BJ (cell line): ENCODE measurements at regions not wholly inside any gene's neighbourhood (a gene's known extent, or its start where the extent isn't known, plus 50 kb on each side); places are given as distances from the start of the nearest gene placed in this dataset.

Experiments
- CTCF ChIA-PET: fragments of 350-600 bp; formaldehyde crosslinking; extraction: SDS; loops from one replicate; lab custom pipeline; 2021; ENCODE audit warnings: antibody characterized with exemption, inconsistent platforms; lab: Yijun Ruan, JAX
- POLR2A ChIA-PET: fragments of 300-600 bp; sonication (Branson Sonifier 250); formaldehyde crosslinking; extraction: SDS; loops from one replicate; lab custom pipeline; 2021; ENCODE audit warnings: antibody characterized with exemption; lab: Charles Lee
- DNase-seq: peaks from one replicate; pipeline ENCODE4 v3.0.0-alpha.2; 2011; ENCODE audit warnings: low read depth
- H3K27me3 ChIP-seq: 2 replicates; pipeline ENCODE4 v1.6.0; 2011; ENCODE audit warnings: low read length; ENCODE audit not compliant: control insufficient read depth, insufficient read depth
- H3K36me3 ChIP-seq: 2 replicates; pipeline ENCODE4 v1.5.1; 2011; ENCODE audit warnings: low read length; ENCODE audit not compliant: control insufficient read depth, insufficient read depth
- H3K4me3 ChIP-seq: 2 replicates; pipeline ENCODE4 v1.5.1; 2011; ENCODE audit warnings: low read depth, mild to moderate bottlenecking, control low read depth, low read length
- CTCF ChIP-seq: IDR thresholded peaks from 2 replicates; pipeline ENCODE4 v1.5.1; 2011; ENCODE audit warnings: low read depth, mild to moderate bottlenecking, control low read depth, inconsistent platforms, low read length, moderate library complexity; ENCODE audit not compliant: insufficient read depth

GRCh38 chr4:184892999-184893398, 67.2 kb upstream of the ACSL1 start:
- DNase-seq: no peak
- H3K36me3 ChIP-seq: no peaks in the 10 kb centered on the region
- H3K27me3 ChIP-seq: no peaks in the 10 kb centered on the region; the same call in 1 of the 2 replicates
- ChIA-PET CTCF (no interaction called here), POLR2A (no interaction called here)
- no peak for TF ChIP-seq CTCF
- H3K4me3 ChIP-seq: no peak overlapping the region

GRCh38 chr4:184893801-184894571, 68.2 kb upstream of the ACSL1 start:
- Histone ChIP-seq H3K4me3 (no peak overlapping the region), H3K36me3 (no peaks in the 10 kb centered on the region), H3K27me3 (no peaks in the 10 kb centered on the region; the same call in 1 of the 2 replicates)
- DNase-seq: no peak
- CTCF ChIA-PET: no interaction called here
- POLR2A ChIA-PET: no interaction called here
- no peak for TF ChIP-seq CTCF

GRCh38 chr4:184895012-184895695, 69.4 kb upstream of the ACSL1 start:
- TF ChIP-seq CTCF: no peak
- CTCF ChIA-PET: no interaction called here
- Histone ChIP-seq H3K36me3 (no peaks in the 10 kb centered on the region), H3K27me3 (no peaks in the 10 kb centered on the region; the same call in 1 of the 2 replicates), H3K4me3 (no peak overlapping the region)
- POLR2A ChIA-PET: no interaction called here
- DNase-seq: no peak

GRCh38 chr4:184896868-184897715, 71.3 kb upstream of the ACSL1 start:
- ChIA-PET POLR2A (interaction anchor here (0.6 kb wide), 1 partner anchor 206 kb away, joined by 4 read pairs; no protein-coding TSS in a partner anchor), CTCF (interaction anchor here (0.5 to 0.8 kb wide), 2 partner anchors 9 to 73 kb away, joined by 3 to 4 read pairs; no protein-coding TSS in a partner anchor)
- H3K36me3 ChIP-seq: no peaks in the 10 kb centered on the region
- no peak for TF ChIP-seq CTCF
- H3K27me3 ChIP-seq: no peaks in the 10 kb centered on the region; the same call in 1 of the 2 replicates
- no peak overlapping the region for H3K4me3 ChIP-seq
- no peak for DNase-seq

- CTCF ChIA-PET: interaction anchor here (0.8 kb wide), 1 partner anchor 8 kb away, joined by 3 read pairs; no protein-coding TSS in a partner anchor
- DNase-seq: no peak
- POLR2A ChIA-PET: interaction anchor here (0.6 kb wide), 1 partner anchor 205 kb away, joined by 4 read pairs; no protein-coding TSS in a partner anchor
- TF ChIP-seq CTCF: no peak
- no peaks in the 10 kb centered on the region; the same call in 1 of the 2 replicates for H3K27me3 ChIP-seq
- no peak overlapping the region for H3K4me3 ChIP-seq
- H3K36me3 ChIP-seq: no peaks in the 10 kb centered on the region
Observed at GRCh38 chr4:184897895-184898294, 72.1 kb upstream of the ACSL1 start.
